HUES48 (cell line): ENCODE measurements at regions not wholly inside any gene's neighbourhood (a gene's known extent, or its start where the extent isn't known, plus 50 kb on each side); places are given as distances from the start of the nearest gene placed in this dataset.

Experiments used
- H3K27ac ChIP-seq: one replicate; pipeline ENCODE4 v1.7.0; 2013; ENCODE audit warnings: low read depth, low read length, inconsistent platforms
- H3K27me3 ChIP-seq: 2 replicates; pipeline ENCODE4 v1.6.1; 2013; ENCODE audit warnings: mild to moderate bottlenecking, low read length; ENCODE audit not compliant: control insufficient read depth, insufficient read depth
- H3K36me3 ChIP-seq: 2 replicates; pipeline ENCODE4 v1.6.1; 2013; ENCODE audit warnings: low read length; ENCODE audit not compliant: control insufficient read depth, insufficient read depth
- H3K4me1 ChIP-seq: 2 replicates; pipeline ENCODE4 v1.6.1; 2013; ENCODE audit warnings: mild to moderate bottlenecking, low read length; ENCODE audit not compliant: control insufficient read depth, insufficient read depth
- H3K4me3 ChIP-seq: 2 replicates; pipeline ENCODE4 v1.5.1; 2013; ENCODE audit warnings: mild to moderate bottlenecking, low read depth, low read length
- H3K9ac ChIP-seq: 2 replicates; pipeline ENCODE4 v1.6.1; 2013; ENCODE audit warnings: mild to moderate bottlenecking, low read depth, low read length, moderate library complexity
- H3K9me3 ChIP-seq: 2 replicates; pipeline ENCODE4 v1.6.1; 2013; ENCODE audit warnings: low read length; ENCODE audit not compliant: control insufficient read depth, insufficient read depth

- Histone ChIP-seq H3K4me3 (no peak overlapping the region), H3K36me3 (no peaks in the 10 kb centered on the region), H3K27me3 (peaks cover 20% of the 10 kb centered on the region), H3K4me1 (peaks cover 7% of the 10 kb centered on the region), H3K27ac (no peak overlapping the region), H3K9me3 (no peaks in the 10 kb centered on the region), H3K9ac (no peak overlapping the region)
These were observed 204.9 kb upstream of the GAS1 start for GRCh38 chr9:87152256-87152655.

- Histone ChIP-seq H3K27ac (no peak overlapping the region), H3K9ac (no peak overlapping the region), H3K4me3 (no peak overlapping the region), H3K4me1 (no peaks in the 10 kb centered on the region), H3K9me3 (no peaks in the 10 kb centered on the region), H3K27me3 (no peaks in the 10 kb centered on the region), H3K36me3 (no peaks in the 10 kb centered on the region)
These were observed 208.9 kb upstream of the GAS1 start for GRCh38 chr9:87156247-87156646.

- no peak overlapping the region for H3K27ac ChIP-seq
- H3K36me3 ChIP-seq: no peaks in the 10 kb centered on the region
- H3K4me3 ChIP-seq: no peak overlapping the region
- no peaks in the 10 kb centered on the region for H3K4me1 ChIP-seq
- no peaks in the 10 kb centered on the region for H3K9me3 ChIP-seq
- no peak overlapping the region for H3K9ac ChIP-seq
- H3K27me3 ChIP-seq: no peaks in the 10 kb centered on the region
These were observed 210.2 kb upstream of the GAS1 start for GRCh38 chr9:87157366-87158031.

GRCh38 chr9:87158765-87159164 lies 211.5 kb upstream of the GAS1 start:
- H3K4me3 ChIP-seq: no peak overlapping the region
- H3K27ac ChIP-seq: no peak overlapping the region
- no peaks in the 10 kb centered on the region for H3K9me3 ChIP-seq
- no peaks in the 10 kb centered on the region for H3K27me3 ChIP-seq
- no peaks in the 10 kb centered on the region for H3K4me1 ChIP-seq
- no peak overlapping the region for H3K9ac ChIP-seq
- no peaks in the 10 kb centered on the region for H3K36me3 ChIP-seq

GRCh38 chr9:87160148-87161102 lies 213.1 kb upstream of the GAS1 start:
- Histone ChIP-seq H3K27me3 (no peaks in the 10 kb centered on the region), H3K36me3 (no peaks in the 10 kb centered on the region)

GRCh38 chr9:87167161-87167560 lies 219.9 kb upstream of the GAS1 start:
- no peaks in the 10 kb centered on the region for H3K27me3 ChIP-seq
- H3K9me3 ChIP-seq: no peaks in the 10 kb centered on the region
- no peak overlapping the region for H3K4me3 ChIP-seq
- no peak overlapping the region for H3K9ac ChIP-seq
- H3K4me1 ChIP-seq: no peaks in the 10 kb centered on the region
- no peaks in the 10 kb centered on the region for H3K36me3 ChIP-seq
- H3K27ac ChIP-seq: no peak overlapping the region

More at GRCh38 chr9:87160148-87161102, 213.1 kb upstream of the GAS1 start:
- H3K27ac ChIP-seq: no peak overlapping the region
- no peak overlapping the region for H3K9ac ChIP-seq
- H3K4me1 ChIP-seq: no peaks in the 10 kb centered on the region
- no peak overlapping the region for H3K4me3 ChIP-seq
- no peaks in the 10 kb centered on the region for H3K9me3 ChIP-seq

- Histone ChIP-seq H3K27me3 (no peaks in the 10 kb centered on the region), H3K4me1 (no peaks in the 10 kb centered on the region), H3K4me3 (no peak overlapping the region), H3K9me3 (no peaks in the 10 kb centered on the region), H3K27ac (no peak overlapping the region), H3K9ac (no peak overlapping the region), H3K36me3 (no peaks in the 10 kb centered on the region)
These were observed 220.3 kb upstream of the GAS1 start for GRCh38 chr9:87167582-87167981.

- peaks cover 7% of the 10 kb centered on the region; the same call in 1 of the 2 replicates for H3K4me1 ChIP-seq
- no peak overlapping the region for H3K4me3 ChIP-seq
- no peaks in the 10 kb centered on the region for H3K36me3 ChIP-seq
- no peaks in the 10 kb centered on the region for H3K27me3 ChIP-seq
- H3K9me3 ChIP-seq: no peaks in the 10 kb centered on the region
- no peak overlapping the region for H3K9ac ChIP-seq
- H3K27ac ChIP-seq: no peak overlapping the region
These were observed 231.0 kb upstream of the GAS1 start for GRCh38 chr9:87178302-87178701.

- no peaks in the 10 kb centered on the region for H3K9me3 ChIP-seq
- H3K4me1 ChIP-seq: peaks cover 7% of the 10 kb centered on the region; the same call in 1 of the 2 replicates
- no peak overlapping the region for H3K9ac ChIP-seq
- H3K27me3 ChIP-seq: no peaks in the 10 kb centered on the region
- no peaks in the 10 kb centered on the region for H3K36me3 ChIP-seq
- no peak overlapping the region for H3K4me3 ChIP-seq
- H3K27ac ChIP-seq: no peak overlapping the region
These were observed 232.4 kb upstream of the GAS1 start for GRCh38 chr9:87179553-87180340.

- no peaks in the 10 kb centered on the region for H3K27me3 ChIP-seq
- peaks cover 7% of the 10 kb centered on the region; the same call in 1 of the 2 replicates for H3K4me1 ChIP-seq
- no peak overlapping the region for H3K9ac ChIP-seq
- H3K36me3 ChIP-seq: no peaks in the 10 kb centered on the region
- H3K4me3 ChIP-seq: no peak overlapping the region
- H3K27ac ChIP-seq: no peak overlapping the region
- H3K9me3 ChIP-seq: no peaks in the 10 kb centered on the region
These were observed 233.1 kb upstream of the GAS1 start for GRCh38 chr9:87180361-87180760.
